ENCODE measurements at regions not wholly inside any gene's neighbourhood (a gene's known extent, or its start where the extent isn't known, plus 50 kb on each side); places are given as distances from the start of the nearest gene placed in this dataset.

- Histone ChIP-seq H3K4me1 (ENCODE audit: insufficient read depth, poor library complexity, severe bottlenecking) (peaks cover 10% of the 10 kb centered on the region), H3K27ac (ENCODE audit: poor library complexity, severe bottlenecking) (peak overlapping the region; percentile 33), H3K4me3 (ENCODE audit: severe bottlenecking) (no peak overlapping the region), H3K36me3 (ENCODE audit: low read depth) (no peaks in the 10 kb centered on the region), H3K9me3 (ENCODE audit: severe bottlenecking) (no peaks in the 10 kb centered on the region), H3K27me3 (ENCODE audit: insufficient read depth, poor library complexity, severe bottlenecking) (no peaks in the 10 kb centered on the region)
- DNase-seq (ENCODE audit: low spot score) (no peak), ATAC-seq (ENCODE audit: low read depth) (no peak)
- no peak for TF ChIP-seq CTCF (IDR thresholded peaks at IDR 0.05; ENCODE audit: poor library complexity, severe bottlenecking)
These were observed 87.1 kb downstream of the SOX4 start for GRCh38 chr6:21680611-21681010.

- no peak for DNase-seq (ENCODE audit: low spot score)
- H3K4me3 ChIP-seq (ENCODE audit: severe bottlenecking) = no peak overlapping the region
- ATAC-seq (ENCODE audit: low read depth) = no peak
- no peaks in the 10 kb centered on the region for H3K36me3 ChIP-seq (ENCODE audit: low read depth)
- TF ChIP-seq CTCF (IDR thresholded peaks at IDR 0.05; ENCODE audit: poor library complexity, severe bottlenecking) = no peak
- no peaks in the 10 kb centered on the region for H3K9me3 ChIP-seq (ENCODE audit: severe bottlenecking)
- no peaks in the 10 kb centered on the region for H3K27me3 ChIP-seq (ENCODE audit: insufficient read depth, poor library complexity, severe bottlenecking)
- no peaks in the 10 kb centered on the region for H3K4me1 ChIP-seq (ENCODE audit: insufficient read depth, poor library complexity, severe bottlenecking)
- H3K27ac ChIP-seq (ENCODE audit: poor library complexity, severe bottlenecking) = no peak overlapping the region
These were observed 96.9 kb downstream of the SOX4 start for GRCh38 chr6:21690489-21690888.

- H3K4me3 ChIP-seq (ENCODE audit: severe bottlenecking) = no peak overlapping the region
- H3K27ac ChIP-seq (ENCODE audit: poor library complexity, severe bottlenecking) = no peak overlapping the region
- no peaks in the 10 kb centered on the region for H3K4me1 ChIP-seq (ENCODE audit: insufficient read depth, poor library complexity, severe bottlenecking)
- no peaks in the 10 kb centered on the region for H3K9me3 ChIP-seq (ENCODE audit: severe bottlenecking)
- DNase-seq (ENCODE audit: low spot score) (no peak), ATAC-seq (ENCODE audit: low read depth) (no peak)
- H3K27me3 ChIP-seq (ENCODE audit: insufficient read depth, poor library complexity, severe bottlenecking) = no peaks in the 10 kb centered on the region
- TF ChIP-seq CTCF (IDR thresholded peaks at IDR 0.05; ENCODE audit: poor library complexity, severe bottlenecking) = no peak
- no peaks in the 10 kb centered on the region for H3K36me3 ChIP-seq (ENCODE audit: low read depth)
These were observed 98.3 kb downstream of the SOX4 start for GRCh38 chr6:21691685-21692346.

GRCh38 chr6:21692721-21693120, 99.2 kb downstream of the SOX4 start:
- TF ChIP-seq CTCF (IDR thresholded peaks at IDR 0.05; ENCODE audit: poor library complexity, severe bottlenecking) = no peak
- Histone ChIP-seq H3K4me3 (ENCODE audit: severe bottlenecking) (no peak overlapping the region), H3K36me3 (ENCODE audit: low read depth) (no peaks in the 10 kb centered on the region), H3K9me3 (ENCODE audit: severe bottlenecking) (no peaks in the 10 kb centered on the region), H3K27me3 (ENCODE audit: insufficient read depth, poor library complexity, severe bottlenecking) (no peaks in the 10 kb centered on the region), H3K27ac (ENCODE audit: poor library complexity, severe bottlenecking) (no peak overlapping the region), H3K4me1 (ENCODE audit: insufficient read depth, poor library complexity, severe bottlenecking) (no peaks in the 10 kb centered on the region)
- DNase-seq (ENCODE audit: low spot score) (no peak), ATAC-seq (ENCODE audit: low read depth) (no peak)

GRCh38 chr6:21694168-21694567, 100.6 kb downstream of the SOX4 start:
- Histone ChIP-seq H3K36me3 (ENCODE audit: low read depth) (no peaks in the 10 kb centered on the region), H3K9me3 (ENCODE audit: severe bottlenecking) (no peaks in the 10 kb centered on the region), H3K27ac (ENCODE audit: poor library complexity, severe bottlenecking) (no peak overlapping the region), H3K27me3 (ENCODE audit: insufficient read depth, poor library complexity, severe bottlenecking) (no peaks in the 10 kb centered on the region), H3K4me3 (ENCODE audit: severe bottlenecking) (no peak overlapping the region), H3K4me1 (ENCODE audit: insufficient read depth, poor library complexity, severe bottlenecking) (no peaks in the 10 kb centered on the region)
- TF ChIP-seq CTCF (IDR thresholded peaks at IDR 0.05; ENCODE audit: poor library complexity, severe bottlenecking) = no peak
- DNase-seq (ENCODE audit: low spot score) (no peak), ATAC-seq (ENCODE audit: low read depth) (no peak)

Data from RWPE2 (cell line).